Activated B cell treated with CpG ODN at 0.5 μM for 24 hours (primary cell): ENCODE measurements at regions not wholly inside any gene's neighbourhood (a gene's known extent, or its start where the extent isn't known, plus 50 kb on each side); places are given as distances from the start of the nearest gene placed in this dataset.

ENCODE experiments used
- ATAC-seq: fragments of 200-7000 bp; cut with Tn5 transposase; one replicate; pipeline ENCODE4 v1.10.0; 2021; ENCODE audit warnings: low read depth, mild to moderate bottlenecking, moderate library complexity
- CTCF ChIA-PET: fragments of 350-600 bp; sonication (Branson Sonifier 250); formaldehyde crosslinking; loops from one replicate; lab custom pipeline; 2021; ENCODE audit warnings: antibody characterized with exemption; lab: Charles Lee
- POLR2A ChIA-PET: fragments of 350-600 bp; sonication (Branson Sonifier 250); formaldehyde crosslinking; loops from one replicate; lab custom pipeline; 2021; ENCODE audit warnings: antibody characterized with exemption; lab: Charles Lee
- DNase-seq: peaks from one replicate; pipeline ENCODE4 v3.0.0; 2022
- H3K27ac Mint-ChIP-seq: one replicate; pipeline ENCODE4 v1.8.0; 2020; ENCODE audit warnings: mixed read lengths
- H3K27me3 Mint-ChIP-seq: one replicate; pipeline ENCODE4 v1.8.0; 2021; ENCODE audit warnings: mixed read lengths
- H3K36me3 Mint-ChIP-seq: one replicate; pipeline ENCODE4 v1.8.0; 2021; ENCODE audit warnings: low read depth, mixed read lengths
- H3K4me1 Mint-ChIP-seq: one replicate; pipeline ENCODE4 v1.8.0; 2021; ENCODE audit warnings: mixed read lengths
- H3K4me3 Mint-ChIP-seq: one replicate; pipeline ENCODE4 v1.8.0; 2020; ENCODE audit warnings: mild to moderate bottlenecking, mixed read lengths
- H3K9me3 Mint-ChIP-seq: one replicate; pipeline ENCODE4 v1.8.0; 2020; ENCODE audit warnings: mixed read lengths
- intact Hi-C: fragments of 100-400 bp; cut with micrococcal nuclease; formaldehyde crosslinking; loops from one replicate; pipeline ENCODE4 v1.15.1; 2024
- TF ChIP-seq, protein P1 (sequence below): fragments of 200-600 bp; IDR thresholded peaks from one replicate; pipeline ENCODE4 v1.8.0; 2022; ENCODE audit warnings: antibody characterized with exemption, mild to moderate bottlenecking

DNA sequence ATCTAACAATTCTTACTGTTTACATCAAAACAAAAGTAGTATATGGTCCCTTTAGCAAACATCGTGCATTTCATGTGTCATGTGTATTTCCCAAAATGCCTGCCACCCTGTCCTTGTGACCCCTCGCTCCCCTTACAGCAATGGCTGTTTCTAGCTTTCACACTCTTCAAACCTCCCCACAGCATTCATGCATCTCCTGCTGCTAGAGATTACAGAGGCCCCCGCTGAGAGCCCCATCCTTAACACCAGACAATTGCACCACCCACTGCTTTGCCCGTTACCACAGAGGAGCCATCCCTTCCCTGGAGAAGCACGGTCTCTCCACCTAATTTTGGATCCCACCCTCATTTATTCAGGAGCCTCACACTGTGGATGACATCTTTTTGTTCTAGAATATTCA lies 149.7 kb upstream of the IRX4 start:
- Mint-ChIP-seq H3K9me3 (no peaks in the 10 kb centered on the region), H3K4me1 (no peaks in the 10 kb centered on the region), H3K27me3 (peaks cover 33% of the 10 kb centered on the region), H3K27ac (no peak overlapping the region), H3K4me3 (no peak overlapping the region), H3K36me3 (no peaks in the 10 kb centered on the region)
- TF ChIP-seq, protein P1, sequence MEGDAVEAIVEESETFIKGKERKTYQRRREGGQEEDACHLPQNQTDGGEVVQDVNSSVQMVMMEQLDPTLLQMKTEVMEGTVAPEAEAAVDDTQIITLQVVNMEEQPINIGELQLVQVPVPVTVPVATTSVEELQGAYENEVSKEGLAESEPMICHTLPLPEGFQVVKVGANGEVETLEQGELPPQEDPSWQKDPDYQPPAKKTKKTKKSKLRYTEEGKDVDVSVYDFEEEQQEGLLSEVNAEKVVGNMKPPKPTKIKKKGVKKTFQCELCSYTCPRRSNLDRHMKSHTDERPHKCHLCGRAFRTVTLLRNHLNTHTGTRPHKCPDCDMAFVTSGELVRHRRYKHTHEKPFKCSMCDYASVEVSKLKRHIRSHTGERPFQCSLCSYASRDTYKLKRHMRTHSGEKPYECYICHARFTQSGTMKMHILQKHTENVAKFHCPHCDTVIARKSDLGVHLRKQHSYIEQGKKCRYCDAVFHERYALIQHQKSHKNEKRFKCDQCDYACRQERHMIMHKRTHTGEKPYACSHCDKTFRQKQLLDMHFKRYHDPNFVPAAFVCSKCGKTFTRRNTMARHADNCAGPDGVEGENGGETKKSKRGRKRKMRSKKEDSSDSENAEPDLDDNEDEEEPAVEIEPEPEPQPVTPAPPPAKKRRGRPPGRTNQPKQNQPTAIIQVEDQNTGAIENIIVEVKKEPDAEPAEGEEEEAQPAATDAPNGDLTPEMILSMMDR, result no peak
- no peak for ATAC-seq
- ChIA-PET POLR2A (no interaction called here), CTCF (no interaction called here)
- DNase-seq, result no peak
- intact Hi-C loops, result no loop called here

DNA sequence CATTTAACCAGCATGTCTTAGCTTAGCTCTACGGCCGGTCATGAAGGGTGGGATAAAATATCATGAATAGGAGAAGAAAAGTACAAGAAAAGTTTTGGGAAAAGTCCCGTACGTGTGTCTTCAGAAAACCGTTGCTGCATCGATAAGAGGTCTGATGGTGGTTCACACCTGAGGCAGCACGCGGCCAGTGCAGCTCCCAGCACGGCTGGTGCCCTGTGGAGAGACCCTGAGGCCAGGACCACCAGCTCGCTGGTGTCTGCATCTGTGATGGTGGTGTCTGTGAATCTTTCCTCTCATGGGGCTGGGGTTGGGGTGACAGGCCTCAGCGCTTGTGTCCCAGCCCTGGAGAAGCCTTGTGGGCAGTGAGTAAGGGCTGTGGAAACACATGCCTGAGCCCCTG lies 148.9 kb upstream of the IRX4 start:
- POLR2A ChIA-PET, result no interaction called here
- CTCF ChIA-PET, result no interaction called here
- ATAC-seq, result no peak
- no peaks in the 10 kb centered on the region for H3K36me3 Mint-ChIP-seq
- DNase-seq, result no peak
- intact Hi-C loops, result no loop called here
- no peaks in the 10 kb centered on the region for H3K4me1 Mint-ChIP-seq
- H3K27me3 Mint-ChIP-seq, result peaks cover 29% of the 10 kb centered on the region
- no peaks in the 10 kb centered on the region for H3K9me3 Mint-ChIP-seq
- H3K27ac Mint-ChIP-seq, result no peak overlapping the region
- H3K4me3 Mint-ChIP-seq, result no peak overlapping the region
- TF ChIP-seq, protein P1, result no peak

DNA sequence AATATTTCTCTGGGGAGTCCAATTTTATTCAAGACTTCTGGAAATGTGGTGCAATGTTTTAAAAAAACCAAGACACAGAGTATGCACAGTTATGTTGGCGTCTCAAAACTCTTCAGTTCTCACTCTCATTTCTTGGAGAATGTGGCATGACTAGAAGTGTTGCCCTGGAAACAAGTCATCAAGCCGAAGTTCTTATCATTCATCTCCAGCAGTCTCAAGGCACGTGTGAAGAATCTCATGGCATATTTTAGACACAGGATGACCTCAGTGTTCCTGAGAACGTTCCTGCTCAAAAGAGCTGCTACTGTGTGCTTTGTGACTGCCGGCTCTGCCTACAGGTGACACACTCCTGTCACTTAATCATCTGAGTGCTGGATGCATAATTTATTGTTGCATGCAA lies 147.4 kb upstream of the IRX4 start:
- ATAC-seq (no peak), DNase-seq (no peak)
- TF ChIP-seq, protein P1, result no peak
- Mint-ChIP-seq H3K9me3 (no peaks in the 10 kb centered on the region), H3K36me3 (no peaks in the 10 kb centered on the region), H3K4me3 (no peak overlapping the region), H3K27me3 (peaks cover 29% of the 10 kb centered on the region), H3K4me1 (no peaks in the 10 kb centered on the region), H3K27ac (no peak overlapping the region)
- ChIA-PET POLR2A (no interaction called here), CTCF (no interaction called here)
- intact Hi-C loops, result no loop called here

DNA sequence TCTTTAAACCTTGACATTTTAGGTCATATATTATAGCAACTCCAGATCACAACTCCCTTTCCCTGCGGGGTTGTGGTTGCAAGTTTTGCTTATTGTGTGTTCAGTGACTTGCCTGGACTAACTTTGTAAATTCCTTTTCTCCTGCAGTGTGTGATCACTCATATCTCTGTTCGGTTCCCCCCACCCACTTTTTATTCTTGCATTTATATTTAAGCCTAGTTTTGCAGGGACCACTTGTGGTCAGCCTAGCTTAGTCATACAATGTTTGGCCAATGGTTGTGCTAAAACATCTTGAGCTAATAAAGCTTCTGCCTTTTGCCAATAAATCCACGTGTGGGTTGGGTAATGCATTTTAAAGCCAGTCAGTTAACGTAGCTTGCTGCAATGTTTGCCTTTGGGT lies 146.5 kb upstream of the IRX4 start:
- Mint-ChIP-seq H3K27ac (no peak overlapping the region), H3K4me3 (no peak overlapping the region), H3K4me1 (no peaks in the 10 kb centered on the region), H3K36me3 (no peaks in the 10 kb centered on the region), H3K27me3 (peaks cover 26% of the 10 kb centered on the region), H3K9me3 (no peaks in the 10 kb centered on the region)
- TF ChIP-seq, protein P1, result no peak
- DNase-seq (no peak), ATAC-seq (no peak)
- CTCF ChIA-PET, result no interaction called here
- POLR2A ChIA-PET, result no interaction called here
- intact Hi-C loops, result no loop called here

DNA sequence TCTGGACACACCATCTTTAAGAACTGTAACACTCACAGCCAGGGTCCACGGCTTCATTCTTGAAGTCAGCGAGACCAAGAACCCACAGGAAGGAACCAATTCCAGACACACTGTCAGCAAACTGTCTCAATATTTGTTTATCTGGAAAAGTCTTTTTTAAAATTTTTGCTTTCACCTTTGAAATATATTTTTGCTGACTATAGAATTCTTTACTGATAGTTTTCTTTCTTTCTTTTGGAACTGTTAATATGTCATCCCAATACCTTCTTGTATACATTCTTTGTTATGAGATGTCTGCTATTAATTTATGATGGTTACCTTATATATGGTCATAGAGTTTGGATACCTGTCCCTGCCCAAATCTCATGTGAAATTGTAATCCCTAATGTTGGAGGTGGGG lies 145.1 kb upstream of the IRX4 start:
- no peak for ATAC-seq
- DNase-seq, result no peak
- CTCF ChIA-PET, result no interaction called here
- H3K27me3 Mint-ChIP-seq, result peaks cover 20% of the 10 kb centered on the region
- H3K4me3 Mint-ChIP-seq, result no peak overlapping the region
- H3K9me3 Mint-ChIP-seq, result no peaks in the 10 kb centered on the region
- H3K27ac Mint-ChIP-seq, result no peak overlapping the region
- POLR2A ChIA-PET, result no interaction called here
- H3K4me1 Mint-ChIP-seq, result no peaks in the 10 kb centered on the region
- intact Hi-C loops, result no loop called here
- H3K36me3 Mint-ChIP-seq, result no peaks in the 10 kb centered on the region
- TF ChIP-seq, protein P1, result no peak
